ENCODE measurements at regions not wholly inside any gene's neighbourhood (a gene's known extent, or its start where the extent isn't known, plus 50 kb on each side); places are given as distances from the start of the nearest gene placed in this dataset.

- no peaks in the 10 kb centered on the region for H3K9me3 Mint-ChIP-seq
- ATAC-seq (ENCODE audit: low read depth), result no peak
- no peak for DNase-seq
- H3K36me3 Mint-ChIP-seq (ENCODE audit: low read depth), result no peaks in the 10 kb centered on the region
- no peak overlapping the region for H3K4me3 Mint-ChIP-seq
- peaks cover 77% of the 10 kb centered on the region for H3K27me3 Mint-ChIP-seq
- ChIA-PET POLR2A (no interaction called here), CTCF (no interaction called here)
- no peak overlapping the region for H3K27ac Mint-ChIP-seq
- intact Hi-C loops (cut with micrococcal nuclease), result no loop called here
- TF ChIP-seq CTCF (IDR thresholded peaks at IDR 0.05), result no peak
- H3K4me1 Mint-ChIP-seq, result no peaks in the 10 kb centered on the region
These were observed 232.9 kb upstream of the ID2 start for GRCh38 chr2:8448824-8449556.

GRCh38 chr2:8451273-8451672, 230.6 kb upstream of the ID2 start:
- ATAC-seq (ENCODE audit: low read depth) (no peak), DNase-seq (no peak)
- peaks cover 83% of the 10 kb centered on the region for H3K27me3 Mint-ChIP-seq
- H3K4me1 Mint-ChIP-seq, result peaks cover 5% of the 10 kb centered on the region
- no peak overlapping the region for H3K4me3 Mint-ChIP-seq
- ChIA-PET CTCF (no interaction called here), POLR2A (no interaction called here)
- no peak overlapping the region for H3K27ac Mint-ChIP-seq
- no peak for TF ChIP-seq CTCF (IDR thresholded peaks at IDR 0.05)
- no peaks in the 10 kb centered on the region for H3K9me3 Mint-ChIP-seq
- no peaks in the 10 kb centered on the region for H3K36me3 Mint-ChIP-seq (ENCODE audit: low read depth)
- intact Hi-C loops (cut with micrococcal nuclease), result no loop called here

- no peak for TF ChIP-seq CTCF (IDR thresholded peaks at IDR 0.05)
- DNase-seq, result no peak
- ATAC-seq (ENCODE audit: low read depth), result no peak
- peaks cover 6% of the 10 kb centered on the region for H3K4me1 Mint-ChIP-seq
- H3K9me3 Mint-ChIP-seq, result no peaks in the 10 kb centered on the region
- ChIA-PET CTCF (no interaction called here), POLR2A (no interaction called here)
- H3K27me3 Mint-ChIP-seq, result peaks cover 80% of the 10 kb centered on the region
- H3K27ac Mint-ChIP-seq, result no peak overlapping the region
- intact Hi-C loops (cut with micrococcal nuclease), result no loop called here
- no peak overlapping the region for H3K4me3 Mint-ChIP-seq
- no peaks in the 10 kb centered on the region for H3K36me3 Mint-ChIP-seq (ENCODE audit: low read depth)
These were observed 229.6 kb upstream of the ID2 start for GRCh38 chr2:8452296-8452695.

- H3K27me3 Mint-ChIP-seq, result peaks cover 79% of the 10 kb centered on the region
- peaks cover 10% of the 10 kb centered on the region for H3K4me1 Mint-ChIP-seq
- ATAC-seq (ENCODE audit: low read depth) (no peak), DNase-seq (no peak)
- intact Hi-C loops (cut with micrococcal nuclease), result no loop called here
- H3K36me3 Mint-ChIP-seq (ENCODE audit: low read depth), result no peaks in the 10 kb centered on the region
- TF ChIP-seq CTCF (IDR thresholded peaks at IDR 0.05), result no peak
- CTCF ChIA-PET, result no interaction called here
- POLR2A ChIA-PET, result no interaction called here
- H3K9me3 Mint-ChIP-seq, result no peaks in the 10 kb centered on the region
- no peak overlapping the region for H3K4me3 Mint-ChIP-seq
- no peak overlapping the region for H3K27ac Mint-ChIP-seq
These were observed 228.6 kb upstream of the ID2 start for GRCh38 chr2:8452979-8453903.

GRCh38 chr2:8453904-8454302, 228.0 kb upstream of the ID2 start:
- H3K36me3 Mint-ChIP-seq (ENCODE audit: low read depth), result no peaks in the 10 kb centered on the region
- POLR2A ChIA-PET, result no interaction called here
- no peak for TF ChIP-seq CTCF (IDR thresholded peaks at IDR 0.05)
- ATAC-seq (ENCODE audit: low read depth), result no peak
- H3K27ac Mint-ChIP-seq, result no peak overlapping the region
- intact Hi-C loops (cut with micrococcal nuclease), result no loop called here
- H3K27me3 Mint-ChIP-seq, result peaks cover 80% of the 10 kb centered on the region
- peaks cover 10% of the 10 kb centered on the region for H3K4me1 Mint-ChIP-seq
- DNase-seq, result no peak
- H3K4me3 Mint-ChIP-seq, result no peak overlapping the region
- CTCF ChIA-PET, result no interaction called here
- H3K9me3 Mint-ChIP-seq, result no peaks in the 10 kb centered on the region

Measured in activated B cell treated with CpG ODN at 0.5 μM for 24 hours (primary cell).